ENCODE measurements at regions not wholly inside any gene's neighbourhood (a gene's known extent, or its start where the extent isn't known, plus 50 kb on each side); places are given as distances from the start of the nearest gene placed in this dataset.

GRCh38 chr3:165336786-165337185, 140.6 kb upstream of the SLITRK3 start (continued):
- TF ChIP-seq RBM17 (IDR thresholded peaks at IDR 0.05; ENCODE audit: borderline replicate concordance, low read depth, low read length) (no peak), FOXP1 (CRISPR knock-in tag; IDR thresholded peaks at IDR 0.05) (no peak), SETDB1 (IDR thresholded peaks at IDR 0.05; ENCODE audit: low read length) (no peak), ESRRB (CRISPR knock-in tag; IDR thresholded peaks at IDR 0.05; ENCODE audit: borderline replicate concordance) (no peak), SREBF1 (IDR thresholded peaks at IDR 0.05; ENCODE audit: borderline replicate concordance, low read depth, low read length) (no peak), RBM15 (IDR thresholded peaks at IDR 0.05; ENCODE audit: insufficient read depth, low read length) (no peak), MAFF (IDR thresholded peaks at IDR 0.05; ENCODE audit: low read length) (no peak), ZNF124 (CRISPR knock-in tag; IDR thresholded peaks at IDR 0.05) (no peak)
